Vagina (tissue), 2 donors: ENCODE measurements at regions not wholly inside any gene's neighbourhood (a gene's known extent, or its start where the extent isn't known, plus 50 kb on each side); places are given as distances from the start of the nearest gene placed in this dataset.

ENCODE experiments used
- DNase-seq, 2 donors: peaks; one replicate each; pipeline ENCODE4 v3.0.0-alpha.2; 2017; ENCODE audit errors: extremely low spot score in 2 of 2
- H3K27ac ChIP-seq: fragments of 200-600 bp; sonication (generic); one replicate; pipeline ENCODE4 v1.5.1; 2019
- H3K27me3 ChIP-seq: fragments of 200-600 bp; sonication (generic); one replicate; pipeline ENCODE4 v1.5.1; 2019
- H3K36me3 ChIP-seq, 2 donors: fragments of 200-600 bp; sonication (generic); one replicate each; pipeline ENCODE4 v1.5.1; 2017 to 2019
- H3K4me1 ChIP-seq: fragments of 200-600 bp; sonication (generic); one replicate; pipeline ENCODE4 v1.5.1; 2019
- H3K4me3 ChIP-seq, 2 donors: fragments of 200-600 bp; sonication (generic); 1 replicate in 1 of 2; 2 replicates in 1 of 2; pipeline ENCODE4 v1.5.1; 2016 to 2019
- H3K9me3 ChIP-seq: fragments of 200-600 bp; sonication (generic); one replicate; pipeline ENCODE4 v1.5.1; 2019
- CTCF ChIP-seq, 3 experiments: fragments of 450-650 bp in 2 of 3; fragments of 200-600 bp in 1 of 3; sonication (generic) in 1 of 3; IDR thresholded peaks; one replicate each; pipeline ENCODE4 v1.5.1; 2017 to 2019; ENCODE audit warnings: antibody characterized with exemption in 3 of 3, mild to moderate bottlenecking in 2 of 3, moderate library complexity in 2 of 3
- POLR2A ChIP-seq, 2 donors: fragments of 450-650 bp; IDR thresholded peaks; one replicate each; pipeline ENCODE4 v1.6.1; 2017; ENCODE audit warnings: antibody characterized with exemption in 2 of 2, mild to moderate bottlenecking in 2 of 2, moderate library complexity in 2 of 2
- POLR2AphosphoS5 ChIP-seq, 2 donors: sonication (generic); formaldehyde crosslinking; IDR thresholded peaks; one replicate each; pipeline ENCODE4 v1.9.0; 2017; ENCODE audit warnings: antibody characterized with exemption in 2 of 2, mild to moderate bottlenecking in 2 of 2, low read depth in 1 of 2; ENCODE audit not compliant: insufficient read depth in 1 of 2
- intact Hi-C: fragments of 100-400 bp; cut with DNase I; formaldehyde crosslinking; loops from one replicate; pipeline ENCODE4 v1.15.1; 2023

- Histone ChIP-seq H3K36me3 (no peaks in the 10 kb centered on the region), H3K27ac (no peak overlapping the region), H3K4me3 (no peak overlapping the region), H3K27me3 (no peaks in the 10 kb centered on the region), H3K4me1 (no peaks in the 10 kb centered on the region), H3K9me3 (no peaks in the 10 kb centered on the region)
- intact Hi-C loops: no loop called here
- TF ChIP-seq POLR2AphosphoS5 (IDR thresholded peaks at IDR 0.05; ENCODE audit: insufficient read depth in 1 of 2, low read depth in 1 of 2): no peak
- TF ChIP-seq POLR2A (IDR thresholded peaks at IDR 0.05): no peak
- TF ChIP-seq CTCF (IDR thresholded peaks at IDR 0.05): no peak
- no peak for DNase-seq
These were observed 60.2 kb downstream of the MID1IP1 start for GRCh38 chrX:38861489-38861888.

GRCh38 chrX:38862100-38862499 lies 60.8 kb downstream of the MID1IP1 start:
- Histone ChIP-seq H3K27me3 (no peaks in the 10 kb centered on the region), H3K36me3 (no peaks in the 10 kb centered on the region), H3K27ac (no peak overlapping the region), H3K9me3 (no peaks in the 10 kb centered on the region), H3K4me3 (no peak overlapping the region), H3K4me1 (no peaks in the 10 kb centered on the region)
- TF ChIP-seq CTCF (IDR thresholded peaks at IDR 0.05) (no peak), POLR2A (IDR thresholded peaks at IDR 0.05) (no peak), POLR2AphosphoS5 (IDR thresholded peaks at IDR 0.05; ENCODE audit: insufficient read depth in 1 of 2, low read depth in 1 of 2) (no peak)
- intact Hi-C loops: no loop called here
- DNase-seq: no peak

- no peaks in the 10 kb centered on the region for H3K36me3 ChIP-seq
- no peak for TF ChIP-seq CTCF (IDR thresholded peaks at IDR 0.05)
- TF ChIP-seq POLR2A (IDR thresholded peaks at IDR 0.05): no peak
- no peak for TF ChIP-seq POLR2AphosphoS5 (IDR thresholded peaks at IDR 0.05; ENCODE audit: insufficient read depth in 1 of 2, low read depth in 1 of 2)
- H3K27ac ChIP-seq: no peak overlapping the region
- no peaks in the 10 kb centered on the region for H3K9me3 ChIP-seq
- H3K4me1 ChIP-seq: peaks cover 8% of the 10 kb centered on the region
- intact Hi-C loops: no loop called here
- H3K4me3 ChIP-seq: no peak overlapping the region
- no peaks in the 10 kb centered on the region for H3K27me3 ChIP-seq
- no peak for DNase-seq
These were observed 62.9 kb downstream of the MID1IP1 start for GRCh38 chrX:38864165-38864564.

- intact Hi-C loops: no loop called here
- no peaks in the 10 kb centered on the region for H3K9me3 ChIP-seq
- H3K4me3 ChIP-seq: no peak overlapping the region
- peaks cover 8% of the 10 kb centered on the region for H3K4me1 ChIP-seq
- H3K27ac ChIP-seq: no peak overlapping the region
- H3K27me3 ChIP-seq: no peaks in the 10 kb centered on the region
- no peak for DNase-seq
- H3K36me3 ChIP-seq: no peaks in the 10 kb centered on the region
- TF ChIP-seq CTCF (IDR thresholded peaks at IDR 0.05): no peak
- TF ChIP-seq POLR2A (IDR thresholded peaks at IDR 0.05): no peak
- no peak for TF ChIP-seq POLR2AphosphoS5 (IDR thresholded peaks at IDR 0.05; ENCODE audit: insufficient read depth in 1 of 2, low read depth in 1 of 2)
These were observed 67.1 kb downstream of the MID1IP1 start for GRCh38 chrX:38868321-38868720.

GRCh38 chrX:38868941-38869401 lies 67.7 kb downstream of the MID1IP1 start:
- Histone ChIP-seq H3K9me3 (no peaks in the 10 kb centered on the region), H3K27me3 (no peaks in the 10 kb centered on the region), H3K4me3 (no peak overlapping the region), H3K36me3 (no peaks in the 10 kb centered on the region), H3K4me1 (peaks cover 8% of the 10 kb centered on the region), H3K27ac (no peak overlapping the region)
- intact Hi-C loops: no loop called here
- DNase-seq: no peak
- TF ChIP-seq POLR2A (IDR thresholded peaks at IDR 0.05) (no peak), POLR2AphosphoS5 (IDR thresholded peaks at IDR 0.05; ENCODE audit: insufficient read depth in 1 of 2, low read depth in 1 of 2) (no peak), CTCF (IDR thresholded peaks at IDR 0.05) (no peak)
